ENCODE measurements at regions not wholly inside any gene's neighbourhood (a gene's known extent, or its start where the extent isn't known, plus 50 kb on each side); places are given as distances from the start of the nearest gene placed in this dataset.

DNA sequence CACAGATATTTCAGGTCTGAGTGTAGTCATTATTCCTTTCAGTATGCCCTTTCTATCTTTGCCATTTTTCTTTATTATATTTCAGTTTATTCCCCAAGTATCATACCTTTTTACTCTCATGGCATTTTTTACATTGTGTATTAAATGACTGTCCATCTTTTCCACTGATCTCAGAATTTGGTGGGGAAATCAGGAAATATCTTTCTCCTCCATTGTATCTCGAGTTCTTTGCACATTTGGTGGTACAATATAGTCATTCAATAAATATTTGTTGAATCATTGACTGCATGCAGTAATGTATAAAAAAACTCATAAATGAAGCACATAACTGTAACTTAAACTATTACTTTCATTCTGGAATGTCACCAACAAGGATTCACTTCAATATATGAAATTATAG, 354.7 kb downstream of the HGF start:
- intact Hi-C loops (cut with DNase I): no loop called here
- Histone ChIP-seq H3K4me1 (peaks cover 5% of the 10 kb centered on the region), H3K36me3 (no peaks in the 10 kb centered on the region), H3K27me3 (no peaks in the 10 kb centered on the region), H3K9me3 (no peaks in the 10 kb centered on the region), H3K4me3 (no peak overlapping the region), H3K27ac (no peak overlapping the region)
- TF ChIP-seq POLR2A (IDR thresholded peaks at IDR 0.05): no peak
- TF ChIP-seq, protein P1, sequence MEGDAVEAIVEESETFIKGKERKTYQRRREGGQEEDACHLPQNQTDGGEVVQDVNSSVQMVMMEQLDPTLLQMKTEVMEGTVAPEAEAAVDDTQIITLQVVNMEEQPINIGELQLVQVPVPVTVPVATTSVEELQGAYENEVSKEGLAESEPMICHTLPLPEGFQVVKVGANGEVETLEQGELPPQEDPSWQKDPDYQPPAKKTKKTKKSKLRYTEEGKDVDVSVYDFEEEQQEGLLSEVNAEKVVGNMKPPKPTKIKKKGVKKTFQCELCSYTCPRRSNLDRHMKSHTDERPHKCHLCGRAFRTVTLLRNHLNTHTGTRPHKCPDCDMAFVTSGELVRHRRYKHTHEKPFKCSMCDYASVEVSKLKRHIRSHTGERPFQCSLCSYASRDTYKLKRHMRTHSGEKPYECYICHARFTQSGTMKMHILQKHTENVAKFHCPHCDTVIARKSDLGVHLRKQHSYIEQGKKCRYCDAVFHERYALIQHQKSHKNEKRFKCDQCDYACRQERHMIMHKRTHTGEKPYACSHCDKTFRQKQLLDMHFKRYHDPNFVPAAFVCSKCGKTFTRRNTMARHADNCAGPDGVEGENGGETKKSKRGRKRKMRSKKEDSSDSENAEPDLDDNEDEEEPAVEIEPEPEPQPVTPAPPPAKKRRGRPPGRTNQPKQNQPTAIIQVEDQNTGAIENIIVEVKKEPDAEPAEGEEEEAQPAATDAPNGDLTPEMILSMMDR (IDR thresholded peaks at IDR 0.05): no peak
- no peak for TF ChIP-seq POLR2AphosphoS5 (IDR thresholded peaks at IDR 0.05; ENCODE audit: insufficient read depth in 1 of 2, low read depth in 1 of 2)
- DNase-seq (ENCODE audit: extremely low spot score in 2 of 2): no peak

DNA sequence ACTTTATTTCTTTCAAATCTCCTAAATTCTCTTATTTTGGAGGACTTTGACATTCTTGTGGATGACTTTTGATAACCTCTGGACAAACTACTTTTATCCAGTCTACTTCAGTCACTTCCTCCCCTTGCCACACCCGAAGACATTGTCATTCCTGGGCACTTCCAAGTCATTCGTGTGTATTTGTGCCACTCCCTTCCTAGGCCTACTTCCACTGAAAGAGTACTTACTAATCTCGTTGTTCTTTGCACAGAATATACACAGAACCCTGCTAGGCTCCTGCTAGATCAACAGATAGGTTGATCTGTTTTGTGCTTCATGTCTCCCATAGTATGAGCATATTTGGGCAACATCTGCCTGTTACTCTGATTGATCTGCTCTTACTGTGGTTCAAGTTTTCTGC, 355.4 kb downstream of the HGF start:
- TF ChIP-seq POLR2A (IDR thresholded peaks at IDR 0.05) (no peak), POLR2AphosphoS5 (IDR thresholded peaks at IDR 0.05; ENCODE audit: insufficient read depth in 1 of 2, low read depth in 1 of 2) (no peak)
- TF ChIP-seq, protein P1 (IDR thresholded peaks at IDR 0.05): no peak
- H3K4me1 ChIP-seq: peaks cover 6% of the 10 kb centered on the region
- no peaks in the 10 kb centered on the region for H3K9me3 ChIP-seq
- no peak overlapping the region for H3K4me3 ChIP-seq
- H3K27me3 ChIP-seq: no peaks in the 10 kb centered on the region
- H3K36me3 ChIP-seq: no peaks in the 10 kb centered on the region
- H3K27ac ChIP-seq: no peak overlapping the region
- intact Hi-C loops (cut with DNase I): no loop called here
- DNase-seq (ENCODE audit: extremely low spot score in 2 of 2): no peak

DNA sequence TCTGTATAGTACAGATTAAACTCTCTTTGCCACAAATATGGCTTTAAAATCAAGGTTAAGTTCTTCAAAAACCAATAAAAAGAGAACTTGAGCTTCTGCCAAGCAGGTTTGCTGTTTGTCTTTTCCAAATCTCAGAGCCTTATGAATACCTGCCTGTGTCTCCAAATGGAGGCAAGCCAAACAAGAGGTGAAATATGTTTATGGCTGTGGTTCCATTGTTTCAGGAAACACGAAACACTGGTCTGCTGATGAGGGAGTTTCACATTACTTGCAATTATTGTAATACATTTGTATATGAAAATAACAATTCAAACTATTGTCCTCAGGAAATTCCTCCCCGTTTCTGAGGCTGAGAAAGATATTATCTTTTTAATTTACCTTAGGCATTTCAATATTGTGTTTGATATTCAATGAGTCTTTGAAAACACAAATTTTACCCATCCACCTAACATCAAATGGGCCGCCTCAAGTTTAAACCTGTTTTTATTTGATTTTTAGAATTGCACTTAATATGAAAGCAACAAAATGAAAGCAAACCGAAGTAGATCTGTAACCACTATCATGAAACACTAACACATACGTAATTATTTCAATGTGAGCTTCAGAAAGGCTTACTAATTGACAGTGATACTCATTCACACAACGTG, 359.3 kb downstream of the HGF start:
- H3K4me3 ChIP-seq: no peak overlapping the region
- no peak overlapping the region for H3K27ac ChIP-seq
- no peaks in the 10 kb centered on the region for H3K36me3 ChIP-seq
- TF ChIP-seq POLR2A (IDR thresholded peaks at IDR 0.05) (no peak), POLR2AphosphoS5 (IDR thresholded peaks at IDR 0.05; ENCODE audit: insufficient read depth in 1 of 2, low read depth in 1 of 2) (peak in 1 of 2 donors; percentile 61)
- TF ChIP-seq, protein P1 (IDR thresholded peaks at IDR 0.05): no peak
- peaks cover 6% of the 10 kb centered on the region for H3K4me1 ChIP-seq
- no peaks in the 10 kb centered on the region for H3K27me3 ChIP-seq
- no peaks in the 10 kb centered on the region for H3K9me3 ChIP-seq
- intact Hi-C loops (cut with DNase I): no loop called here
- DNase-seq (ENCODE audit: extremely low spot score in 2 of 2): no peak

DNA sequence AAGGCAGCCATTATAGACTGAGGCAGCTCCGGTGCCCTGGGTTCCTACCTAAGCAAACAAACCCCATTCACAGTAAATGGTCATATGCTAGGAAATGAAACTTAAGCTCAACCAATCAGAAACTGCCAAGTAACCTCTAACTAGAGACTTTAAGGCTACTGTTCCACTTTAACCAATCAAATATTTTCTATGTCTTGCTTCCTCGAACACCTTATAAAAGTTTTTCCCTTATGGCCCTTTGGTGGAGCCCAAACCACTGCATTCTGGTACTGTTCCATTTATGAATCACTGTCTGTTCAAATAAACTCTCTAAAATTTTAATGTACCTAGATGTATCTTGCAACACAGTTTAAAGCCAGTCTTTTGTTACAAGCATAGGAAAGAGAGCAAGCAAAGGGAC, 361.1 kb downstream of the HGF start:
- Histone ChIP-seq H3K36me3 (no peaks in the 10 kb centered on the region), H3K9me3 (no peaks in the 10 kb centered on the region), H3K4me3 (no peak overlapping the region), H3K27me3 (no peaks in the 10 kb centered on the region), H3K4me1 (peaks cover 6% of the 10 kb centered on the region), H3K27ac (no peak overlapping the region)
- intact Hi-C loops (cut with DNase I): no loop called here
- TF ChIP-seq POLR2A (IDR thresholded peaks at IDR 0.05): no peak
- no peak for DNase-seq (ENCODE audit: extremely low spot score in 2 of 2)

DNA sequence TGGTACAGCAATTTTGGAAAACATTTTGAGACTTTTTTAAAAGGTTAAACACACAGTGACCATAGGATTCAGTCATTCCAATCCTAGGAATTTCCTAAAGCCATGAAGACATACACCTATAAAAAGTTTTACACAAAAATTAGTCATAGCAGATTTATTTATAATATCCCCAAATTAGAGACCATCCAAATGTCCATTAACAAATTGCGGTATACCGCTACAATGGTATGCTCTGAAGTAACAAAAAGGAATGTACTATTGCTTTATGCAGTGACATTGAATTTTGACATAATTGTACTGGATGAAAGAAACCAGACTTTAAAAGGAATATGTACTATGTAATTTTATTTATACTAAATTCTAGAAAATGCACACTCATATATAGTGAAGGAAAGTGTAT, 362.8 kb downstream of the HGF start:
- Histone ChIP-seq H3K27me3 (no peaks in the 10 kb centered on the region), H3K9me3 (no peaks in the 10 kb centered on the region), H3K27ac (no peak overlapping the region), H3K4me1 (peaks cover 6% of the 10 kb centered on the region), H3K36me3 (no peaks in the 10 kb centered on the region), H3K4me3 (no peak overlapping the region)
- TF ChIP-seq, protein P1 (IDR thresholded peaks at IDR 0.05): no peak
- TF ChIP-seq POLR2A (IDR thresholded peaks at IDR 0.05) (no peak), POLR2AphosphoS5 (IDR thresholded peaks at IDR 0.05; ENCODE audit: insufficient read depth in 1 of 2, low read depth in 1 of 2) (no peak)
- intact Hi-C loops (cut with DNase I): no loop called here
- DNase-seq (ENCODE audit: extremely low spot score in 2 of 2): no peak
